ENCODE measurements at regions not wholly inside any gene's neighbourhood (a gene's known extent, or its start where the extent isn't known, plus 50 kb on each side); places are given as distances from the start of the nearest gene placed in this dataset.

- Mint-ChIP-seq H3K27ac (no peak overlapping the region), H3K4me3 (no peak overlapping the region), H3K9me3 (ENCODE audit: insufficient read depth) (peaks cover 5% of the 10 kb centered on the region), H3K4me1 (no peaks in the 10 kb centered on the region), H3K27me3 (no peaks in the 10 kb centered on the region)
- Histone ChIP-seq H4K20me1 (ENCODE audit: control insufficient read depth, insufficient read depth, low read length, poor library complexity, severe bottlenecking) (no peaks in the 10 kb centered on the region), H3K27me3 (replicated peaks in 1 of 4; ENCODE audit: control extremely low read depth in 1 of 4, control insufficient read depth in 3 of 4, insufficient read depth in 4 of 4, low read length in 3 of 4) (no peaks in the 10 kb centered on the region), H3K79me2 (ENCODE audit: control insufficient read depth, insufficient read depth, low read length) (no peaks in the 10 kb centered on the region), H3K4me3 (ENCODE audit: control extremely low read depth in 1 of 5, extremely low read depth in 1 of 5, insufficient read depth in 1 of 5, low read depth in 2 of 5, low read length in 4 of 5) (no peak overlapping the region), H3K4me2 (replicated peaks; ENCODE audit: low read depth, low read length, poor library complexity, severe bottlenecking) (no peak overlapping the region), H3K9ac (ENCODE audit: low read length) (no peak overlapping the region), H2AFZ (ENCODE audit: insufficient read depth, low read depth, low read length, poor library complexity, severe bottlenecking) (no peak overlapping the region), H3K4me1 (ENCODE audit: control insufficient read depth in 2 of 2, insufficient read depth in 2 of 2, low read length in 2 of 2) (no peaks in the 10 kb centered on the region), H3K9me3 (ENCODE audit: control extremely low read depth in 1 of 3, control insufficient read depth in 2 of 3, insufficient read depth in 1 of 3, low read length in 2 of 3) (no peaks in the 10 kb centered on the region), H3K27ac (ENCODE audit: low read length in 2 of 2) (no peak overlapping the region), H3K36me3 (replicated peaks in 1 of 2; ENCODE audit: control extremely low read depth in 1 of 2, control insufficient read depth in 1 of 2, extremely low read depth in 1 of 2, insufficient read depth in 2 of 2, low read length in 1 of 2) (no peaks in the 10 kb centered on the region)
- ChIA-PET CTCF (no interaction called here), POLR2A (no interaction called here)
- TF ChIP-seq EZH2 (IDR thresholded peaks at IDR 0.05; ENCODE audit: borderline replicate concordance, insufficient read depth, low read depth, low read length, poor library complexity, severe bottlenecking) (no peak), CTCF (IDR thresholded peaks at IDR 0.05) (no peak)
- intact Hi-C loops (cut with micrococcal nuclease): no loop called here
- DNase-seq (no peak), ATAC-seq (ENCODE audit: low read depth) (no peak)
- 71% methylated on average over 2 of the region's 4 CpGs for WGBS (ENCODE audit: insufficient coverage)
Measured at GRCh38 chr14:62462988-62463387, 582.3 kb downstream of the KCNH5 start.

GRCh38 chr14:62468946-62469345, 576.3 kb downstream of the KCNH5 start:
- Histone ChIP-seq H3K4me2 (replicated peaks; ENCODE audit: low read depth, low read length, poor library complexity, severe bottlenecking) (no peak overlapping the region), H2AFZ (ENCODE audit: insufficient read depth, low read depth, low read length, poor library complexity, severe bottlenecking) (no peak overlapping the region), H3K36me3 (replicated peaks in 1 of 2; ENCODE audit: control extremely low read depth in 1 of 2, control insufficient read depth in 1 of 2, extremely low read depth in 1 of 2, insufficient read depth in 2 of 2, low read length in 1 of 2) (no peaks in the 10 kb centered on the region), H4K20me1 (ENCODE audit: control insufficient read depth, insufficient read depth, low read length, poor library complexity, severe bottlenecking) (no peaks in the 10 kb centered on the region), H3K79me2 (ENCODE audit: control insufficient read depth, insufficient read depth, low read length) (no peaks in the 10 kb centered on the region), H3K4me1 (ENCODE audit: control insufficient read depth in 2 of 2, insufficient read depth in 2 of 2, low read length in 2 of 2) (no peaks in the 10 kb centered on the region), H3K27ac (ENCODE audit: low read length in 2 of 2) (no peak overlapping the region), H3K9me3 (ENCODE audit: control extremely low read depth in 1 of 3, control insufficient read depth in 2 of 3, insufficient read depth in 1 of 3, low read length in 2 of 3) (no peaks in the 10 kb centered on the region), H3K4me3 (ENCODE audit: control extremely low read depth in 1 of 5, extremely low read depth in 1 of 5, insufficient read depth in 1 of 5, low read depth in 2 of 5, low read length in 4 of 5) (no peak overlapping the region), H3K27me3 (replicated peaks in 1 of 4; ENCODE audit: control extremely low read depth in 1 of 4, control insufficient read depth in 3 of 4, insufficient read depth in 4 of 4, low read length in 3 of 4) (no peaks in the 10 kb centered on the region), H3K9ac (ENCODE audit: low read length) (no peak overlapping the region)
- POLR2A ChIA-PET: no interaction called here
- CTCF ChIA-PET: no interaction called here
- TF ChIP-seq EZH2 (IDR thresholded peaks at IDR 0.05; ENCODE audit: borderline replicate concordance, insufficient read depth, low read depth, low read length, poor library complexity, severe bottlenecking) (no peak), CTCF (IDR thresholded peaks at IDR 0.05) (no peak)
- ATAC-seq (ENCODE audit: low read depth) (no peak), DNase-seq (no peak)
- Mint-ChIP-seq H3K4me3 (no peak overlapping the region), H3K9me3 (ENCODE audit: insufficient read depth) (peaks cover 3% of the 10 kb centered on the region), H3K27ac (no peak overlapping the region), H3K4me1 (no peaks in the 10 kb centered on the region), H3K27me3 (no peaks in the 10 kb centered on the region)
- intact Hi-C loops (cut with micrococcal nuclease): no loop called here
- WGBS (ENCODE audit: insufficient coverage): 88% methylated on average over 1 of the region's 1 CpG
